WTC11 (cell line): ENCODE measurements at regions not wholly inside any gene's neighbourhood (a gene's known extent, or its start where the extent isn't known, plus 50 kb on each side); places are given as distances from the start of the nearest gene placed in this dataset.

Source experiments
- ATAC-seq: fragments of 200-7000 bp; cut with Tn5 transposase; 2 replicates; pipeline ENCODE4 v1.10.0; 2021; ENCODE audit warnings: mild to moderate bottlenecking, moderate library complexity
- CTCF ChIA-PET: fragments of 300-600 bp; sonication (Branson Sonifier 250); formaldehyde crosslinking; loops from one replicate; lab custom pipeline; 2021; ENCODE audit warnings: antibody characterized with exemption; lab: Charles Lee
- POLR2A ChIA-PET: fragments of 350-600 bp; sonication (Branson Sonifier 250); formaldehyde crosslinking; loops from one replicate; lab custom pipeline; 2021; ENCODE audit warnings: antibody characterized with exemption; lab: Charles Lee
- DNase-seq: peaks from one replicate; pipeline ENCODE4 v3.0.0; 2021; ENCODE audit warnings: low spot score
- H3K27ac Mint-ChIP-seq: 2 replicates; pipeline ENCODE4 v1.8.0; 2021; ENCODE audit warnings: mixed read lengths
- H3K27me3 Mint-ChIP-seq: 2 replicates; pipeline ENCODE4 v1.8.0; 2021; ENCODE audit warnings: low read depth, mild to moderate bottlenecking, moderate library complexity, mixed read lengths
- H3K36me3 Mint-ChIP-seq: 2 replicates; pipeline ENCODE4 v1.8.0; 2021; ENCODE audit warnings: mixed read lengths
- H3K4me1 Mint-ChIP-seq: 2 replicates; pipeline ENCODE4 v1.8.0; 2022; ENCODE audit warnings: mixed read lengths
- H3K4me3 Mint-ChIP-seq: 2 replicates; pipeline ENCODE4 v1.8.0; 2021; ENCODE audit warnings: mild to moderate bottlenecking, moderate library complexity, mixed read lengths
- H3K9me3 Mint-ChIP-seq: 2 replicates; pipeline ENCODE4 v1.8.0; 2021; ENCODE audit warnings: mixed read lengths
- AR ChIP-seq: fragments of 250-450 bp; sonication (Bioruptor Pico); IDR thresholded peaks from 2 replicates; pipeline ENCODE4 v1.9.0; 2021; ENCODE audit warnings: mild to moderate bottlenecking
- CBFB ChIP-seq: sonication (generic); formaldehyde crosslinking; IDR thresholded peaks from 2 replicates; pipeline ENCODE4 v1.8.1; 2022; ENCODE audit warnings: mild to moderate bottlenecking, low read depth, missing genetic modification reagents
- CTCF ChIP-seq: fragments of 200-600 bp; IDR thresholded peaks from 2 replicates; pipeline ENCODE4 v1.8.0; 2022; ENCODE audit warnings: antibody characterized with exemption
- E2F1 ChIP-seq: sonication (generic); formaldehyde crosslinking; IDR thresholded peaks from 2 replicates; pipeline ENCODE4 v1.8.0; 2022; ENCODE audit warnings: mild to moderate bottlenecking, missing genetic modification reagents
- ERG ChIP-seq: fragments of 250-450 bp; sonication (Bioruptor Pico); IDR thresholded peaks from 2 replicates; pipeline ENCODE4 v1.8.0; 2021; ENCODE audit warnings: mild to moderate bottlenecking
- ETV6 ChIP-seq: sonication (generic); formaldehyde crosslinking; IDR thresholded peaks from 2 replicates; pipeline ENCODE4 v1.8.1; 2022; ENCODE audit warnings: mild to moderate bottlenecking, missing genetic modification reagents
- FOXJ3 ChIP-seq: sonication (generic); formaldehyde crosslinking; IDR thresholded peaks from 2 replicates; pipeline ENCODE4 v1.9.0; 2021; ENCODE audit warnings: missing genetic modification reagents, mild to moderate bottlenecking, borderline replicate concordance
- GTF2I ChIP-seq: fragments of 250-450 bp; sonication (Bioruptor Pico); conservative IDR thresholded peaks from 2 replicates; pipeline ENCODE4 v1.4.0; 2021; ENCODE audit warnings: mild to moderate bottlenecking
- IRF2 ChIP-seq: sonication (generic); formaldehyde crosslinking; IDR thresholded peaks from 2 replicates; pipeline ENCODE4 v1.8.0; 2022; ENCODE audit warnings: low read depth, missing genetic modification reagents, borderline replicate concordance
- KAT7 ChIP-seq: sonication (generic); formaldehyde crosslinking; IDR thresholded peaks from 2 replicates; pipeline ENCODE4 v1.8.1; 2023; ENCODE audit warnings: missing genetic modification reagents, mild to moderate bottlenecking, borderline replicate concordance
- MYBL2 ChIP-seq: sonication (generic); formaldehyde crosslinking; IDR thresholded peaks from 2 replicates; pipeline ENCODE4 v1.8.1; 2023; ENCODE audit warnings: mild to moderate bottlenecking, moderate library complexity, missing genetic modification reagents
- NR1H2 ChIP-seq: sonication (generic); formaldehyde crosslinking; IDR thresholded peaks from 2 replicates; pipeline ENCODE4 v1.9.0; 2021; ENCODE audit warnings: mild to moderate bottlenecking, moderate library complexity, missing genetic modification reagents
- SOX15 ChIP-seq: fragments of 250-450 bp; sonication (Bioruptor Pico); IDR thresholded peaks from 2 replicates; pipeline ENCODE4 v1.9.0; 2021; ENCODE audit warnings: mild to moderate bottlenecking
- ZBTB21 ChIP-seq: sonication (generic); formaldehyde crosslinking; IDR thresholded peaks from 2 replicates; pipeline ENCODE4 v1.8.1; 2023; ENCODE audit warnings: mild to moderate bottlenecking, missing genetic modification reagents, borderline replicate concordance
- ZNF263 ChIP-seq: sonication (generic); formaldehyde crosslinking; IDR thresholded peaks from 2 replicates; pipeline ENCODE4 v1.8.1; 2022; ENCODE audit warnings: low read depth, mild to moderate bottlenecking, moderate library complexity, missing genetic modification reagents
- ZNF416 ChIP-seq: fragments of 250-450 bp; sonication (Bioruptor Pico); IDR thresholded peaks from 2 replicates; pipeline ENCODE4 v1.9.0; 2021; ENCODE audit warnings: mild to moderate bottlenecking, inconsistent platforms
- TF ChIP-seq, protein P1 (sequence below): sonication (generic); formaldehyde crosslinking; IDR thresholded peaks from 2 replicates; pipeline ENCODE4 v1.8.1; 2023; ENCODE audit warnings: mild to moderate bottlenecking, missing genetic modification reagents
- TF ChIP-seq, protein P2 (sequence below): fragments of 250-450 bp; sonication (Bioruptor Pico); IDR thresholded peaks from 2 replicates; pipeline ENCODE4 v1.9.0; 2021; ENCODE audit warnings: mild to moderate bottlenecking

GRCh38 chr13:22278336-22278929 lies 607.6 kb downstream of the FGF9 start:
- TF ChIP-seq E2F1 (no peak), CTCF (peak; percentile 35; the same call in 1 of the 2 replicates)
- ChIA-PET CTCF (interaction anchor here (1.0 to 1.2 kb wide), 2 partner anchors 21 to 365 kb away, joined by 3 to 5 read pairs; no protein-coding TSS in a partner anchor), POLR2A (no interaction called here)
- Mint-ChIP-seq H3K27ac (no peak overlapping the region), H3K36me3 (no peaks in the 10 kb centered on the region), H3K27me3 (no peaks in the 10 kb centered on the region), H3K4me1 (no peaks in the 10 kb centered on the region), H3K9me3 (no peaks in the 10 kb centered on the region), H3K4me3 (no peak overlapping the region)
- DNase-seq (peak; percentile 64), ATAC-seq (peak; percentile 60; the same call in 1 of the 2 replicates)

DNA sequence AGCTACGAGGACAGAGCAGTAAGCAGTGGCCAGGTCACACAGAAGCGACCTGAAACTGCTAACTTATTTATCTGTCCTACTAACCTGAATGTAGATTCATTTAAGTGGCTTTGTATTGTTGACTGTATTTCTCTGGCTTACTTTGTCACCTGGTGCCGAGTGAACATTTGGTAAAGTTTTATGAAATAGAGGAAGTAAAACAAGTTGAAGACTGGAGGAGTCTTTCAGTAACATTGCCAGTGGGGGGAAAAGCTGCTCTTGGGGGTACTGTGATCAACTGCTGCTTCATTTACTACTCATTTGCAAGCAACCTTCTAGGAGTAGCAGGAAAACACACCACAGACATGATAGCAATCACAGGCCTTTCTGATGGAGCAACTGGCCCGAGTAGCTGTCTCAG lies 615.0 kb downstream of the FGF9 start:
- ATAC-seq (no peak), DNase-seq (no peak)
- no peaks in the 10 kb centered on the region for H3K27me3 Mint-ChIP-seq
- CTCF ChIA-PET, result interaction anchor here (2.6 kb wide), 1 partner anchor 13 kb away, joined by 6 read pairs; no protein-coding TSS in a partner anchor
- no peak overlapping the region for H3K27ac Mint-ChIP-seq
- POLR2A ChIA-PET, result no interaction called here
- H3K4me1 Mint-ChIP-seq, result peaks cover 2% of the 10 kb centered on the region; the same call in 1 of the 2 replicates
- TF ChIP-seq KAT7 (CRISPR knock-in tag), result no peak
- TF ChIP-seq SOX15 (CRISPR knock-in tag), result no peak
- no peak for TF ChIP-seq AR (CRISPR knock-in tag)
- TF ChIP-seq MYBL2, result no peak
- TF ChIP-seq NR1H2 (CRISPR knock-in tag), result no peak
- TF ChIP-seq ZNF416 (CRISPR knock-in tag), result no peak
- no peak for TF ChIP-seq ETV6
- TF ChIP-seq ZBTB21 (CRISPR knock-in tag), result no peak
- TF ChIP-seq FOXJ3 (CRISPR knock-in tag), result no peak
- TF ChIP-seq, protein P1, sequence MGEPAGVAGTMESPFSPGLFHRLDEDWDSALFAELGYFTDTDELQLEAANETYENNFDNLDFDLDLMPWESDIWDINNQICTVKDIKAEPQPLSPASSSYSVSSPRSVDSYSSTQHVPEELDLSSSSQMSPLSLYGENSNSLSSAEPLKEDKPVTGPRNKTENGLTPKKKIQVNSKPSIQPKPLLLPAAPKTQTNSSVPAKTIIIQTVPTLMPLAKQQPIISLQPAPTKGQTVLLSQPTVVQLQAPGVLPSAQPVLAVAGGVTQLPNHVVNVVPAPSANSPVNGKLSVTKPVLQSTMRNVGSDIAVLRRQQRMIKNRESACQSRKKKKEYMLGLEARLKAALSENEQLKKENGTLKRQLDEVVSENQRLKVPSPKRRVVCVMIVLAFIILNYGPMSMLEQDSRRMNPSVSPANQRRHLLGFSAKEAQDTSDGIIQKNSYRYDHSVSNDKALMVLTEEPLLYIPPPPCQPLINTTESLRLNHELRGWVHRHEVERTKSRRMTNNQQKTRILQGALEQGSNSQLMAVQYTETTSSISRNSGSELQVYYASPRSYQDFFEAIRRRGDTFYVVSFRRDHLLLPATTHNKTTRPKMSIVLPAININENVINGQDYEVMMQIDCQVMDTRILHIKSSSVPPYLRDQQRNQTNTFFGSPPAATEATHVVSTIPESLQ (CRISPR knock-in tag), result no peak
- TF ChIP-seq, protein P2, sequence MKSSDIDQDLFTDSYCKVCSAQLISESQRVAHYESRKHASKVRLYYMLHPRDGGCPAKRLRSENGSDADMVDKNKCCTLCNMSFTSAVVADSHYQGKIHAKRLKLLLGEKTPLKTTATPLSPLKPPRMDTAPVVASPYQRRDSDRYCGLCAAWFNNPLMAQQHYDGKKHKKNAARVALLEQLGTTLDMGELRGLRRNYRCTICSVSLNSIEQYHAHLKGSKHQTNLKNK (CRISPR knock-in tag), result no peak
- no peak for TF ChIP-seq GTF2I (CRISPR knock-in tag)
- no peak for TF ChIP-seq ERG (CRISPR knock-in tag)
- TF ChIP-seq ZNF263 (CRISPR knock-in tag), result no peak
- no peak for TF ChIP-seq IRF2 (CRISPR knock-in tag)
- TF ChIP-seq CTCF, result no peak
- TF ChIP-seq CBFB (CRISPR knock-in tag), result no peak
- H3K36me3 Mint-ChIP-seq, result no peaks in the 10 kb centered on the region
- no peaks in the 10 kb centered on the region for H3K9me3 Mint-ChIP-seq
- H3K4me3 Mint-ChIP-seq, result no peak overlapping the region
